SK-N-SH (cell line): ENCODE measurements at regions not wholly inside any gene's neighbourhood (a gene's known extent, or its start where the extent isn't known, plus 50 kb on each side); places are given as distances from the start of the nearest gene placed in this dataset.

Experiments used
- CTCF ChIA-PET: fragments of 300-600, 350-600 bp; formaldehyde crosslinking; extraction: SDS; loops from one replicate; lab custom pipeline; 2021; lab: Yijun Ruan, JAX
- POLR2A ChIA-PET: fragments of 350-600 bp; sonication (Branson Sonifier 250); formaldehyde crosslinking; extraction: SDS; loops from one replicate; lab custom pipeline; 2020; ENCODE audit warnings: antibody characterized with exemption, inconsistent platforms; lab: Yijun Ruan, JAX
- DNase-seq: peaks from one replicate; pipeline ENCODE4 v3.0.0; 2012
- H2AFZ ChIP-seq: fragments of 200-600 bp; sonication (generic); 2 replicates; pipeline ENCODE4 v1.8.1; 2016; ENCODE audit warnings: antibody characterized with exemption, mild to moderate bottlenecking, low read depth
- H3F3A ChIP-seq: fragments of 200-600 bp; sonication (generic); replicated peaks from 2 replicates; pipeline ENCODE3; 2016; ENCODE audit warnings: antibody characterized with exemption, mild to moderate bottlenecking; ENCODE audit not compliant: insufficient read depth
- H3K27ac ChIP-seq, 2 experiments: fragments of 200-500 bp in 1 of 2; fragments of 200-600 bp in 1 of 2; sonication (Bioruptor generic) in 1 of 2; sonication (generic), shearing (Covaris generic) in 1 of 2; 2 replicates each; pipeline versions ENCODE4 v1.5.1 to v1.6.1; 2014 to 2016; ENCODE audit warnings: low read depth in 2 of 2, inconsistent platforms in 1 of 2, low read length in 1 of 2, mild to moderate bottlenecking in 1 of 2, mixed read lengths in 1 of 2
- H3K27me3 ChIP-seq: fragments of 200-600 bp; sonication (generic), shearing (Covaris generic); 2 replicates; pipeline ENCODE4 v1.6.1; 2016; ENCODE audit warnings: mixed run types; ENCODE audit not compliant: insufficient read depth
- H3K36me3 ChIP-seq, 2 experiments: fragments of 200-500 bp in 1 of 2; fragments of 200-600 bp in 1 of 2; sonication (Bioruptor generic) in 1 of 2; sonication (generic) in 1 of 2; replicated peaks in 1 of 2; 2 replicates each; pipeline versions ENCODE3 to v1.5.1; 2014 to 2016; ENCODE audit warnings: low read length in 1 of 2, mild to moderate bottlenecking in 1 of 2; ENCODE audit not compliant: insufficient read depth in 2 of 2, control insufficient read depth in 1 of 2
- H3K4me1 ChIP-seq, 2 experiments: fragments of 200-500 bp in 1 of 2; fragments of 200-600 bp in 1 of 2; sonication (Bioruptor generic) in 1 of 2; sonication (generic), shearing (Covaris generic) in 1 of 2; 2 replicates each; pipeline versions ENCODE4 v1.5.1 to v1.6.1; 2014 to 2016; ENCODE audit warnings: low read depth in 1 of 2, low read length in 1 of 2, mixed run types in 1 of 2; ENCODE audit not compliant: insufficient read depth in 2 of 2, control insufficient read depth in 1 of 2
- H3K4me2 ChIP-seq: fragments of 200-600 bp; sonication (generic), shearing (Covaris generic); 2 replicates; pipeline ENCODE4 v1.6.1; 2017; ENCODE audit warnings: mixed run types
- H3K4me3 ChIP-seq, 2 experiments: fragments of 200-500 bp in 1 of 2; fragments of 200-600 bp in 1 of 2; sonication (Bioruptor generic) in 1 of 2; sonication (generic), shearing (Covaris generic) in 1 of 2; 2 replicates each; pipeline versions ENCODE4 v1.5.1 to v1.8.1; 2014 to 2016; ENCODE audit warnings: low read depth in 2 of 2, inconsistent platforms in 1 of 2, low read length in 1 of 2, mild to moderate bottlenecking in 1 of 2, mixed read lengths in 1 of 2, moderate library complexity in 1 of 2
- H3K79me2 ChIP-seq: fragments of 200-600 bp; sonication (generic); 2 replicates; pipeline ENCODE4 v1.8.1; 2017; ENCODE audit warnings: mild to moderate bottlenecking; ENCODE audit not compliant: insufficient read depth
- H3K9ac ChIP-seq: fragments of 200-600 bp; sonication (generic); 2 replicates; pipeline ENCODE4 v1.6.1; 2017; ENCODE audit warnings: mixed run types
- H3K9me2 ChIP-seq: fragments of 200-600 bp; sonication (generic); 2 replicates; pipeline ENCODE4 v1.6.1; 2017; ENCODE audit warnings: mixed run types
- H3K9me3 ChIP-seq: fragments of 200-600 bp; sonication (generic); 2 replicates; pipeline ENCODE4 v1.6.1; 2017; ENCODE audit warnings: mixed run types, mild to moderate bottlenecking, moderate library complexity
- H4K20me1 ChIP-seq: fragments of 200-600 bp; sonication (generic); 2 replicates; pipeline ENCODE4 v1.6.1; 2017; ENCODE audit warnings: mild to moderate bottlenecking, mixed run types; ENCODE audit not compliant: insufficient read depth
- CHD2 ChIP-seq: fragments of 150-350 bp; IDR thresholded peaks from 2 replicates; pipeline ENCODE4 v1.6.1; 2018; ENCODE audit warnings: low read length; ENCODE audit not compliant: partially characterized antibody
- CTCF ChIP-seq: fragments of 200-600 bp; sonication (generic); IDR thresholded peaks from 2 replicates; pipeline ENCODE4 v1.6.1; 2017; ENCODE audit warnings: antibody characterized with exemption, mild to moderate bottlenecking, moderate library complexity
- ELF1 ChIP-seq: IDR thresholded peaks from 2 replicates; pipeline ENCODE4 v1.4.0; 2012
- FOXJ3 ChIP-seq: sonication (generic); formaldehyde crosslinking; IDR thresholded peaks from 2 replicates; pipeline ENCODE4 v1.5.1; 2020; ENCODE audit warnings: mild to moderate bottlenecking, missing genetic modification reagents
- FOXM1 ChIP-seq: IDR thresholded peaks from 2 replicates; pipeline ENCODE4 v1.4.0; 2012; ENCODE audit warnings: low read depth, mild to moderate bottlenecking
- GATA2 ChIP-seq: sonication (generic); formaldehyde crosslinking; IDR thresholded peaks from 2 replicates; pipeline ENCODE4 v1.5.0; 2020; ENCODE audit warnings: mild to moderate bottlenecking, missing genetic modification reagents
- JUND ChIP-seq: IDR thresholded peaks from 2 replicates; pipeline ENCODE4 v1.4.0; 2012
- MAX ChIP-seq: IDR thresholded peaks from 2 replicates; pipeline ENCODE4 v1.4.0; 2012; ENCODE audit warnings: low read depth
- MEF2A ChIP-seq: IDR thresholded peaks from 2 replicates; pipeline ENCODE4 v1.4.0; 2012; ENCODE audit warnings: low read depth, borderline replicate concordance
- MXI1 ChIP-seq: IDR thresholded peaks from 2 replicates; pipeline ENCODE4 v1.6.1; 2012; ENCODE audit warnings: mild to moderate bottlenecking, low read depth, low read length, improper control_type of control experiment
- NFIC ChIP-seq: IDR thresholded peaks from 2 replicates; pipeline ENCODE4 v1.4.0; 2012; ENCODE audit warnings: borderline replicate concordance
- POLR2AphosphoS5 ChIP-seq: IDR thresholded peaks from 2 replicates; pipeline ENCODE4 v1.6.1; 2012; ENCODE audit warnings: low read depth, low read length
- RAD21 ChIP-seq: IDR thresholded peaks from 2 replicates; pipeline ENCODE4 v1.6.1; 2012; ENCODE audit warnings: mild to moderate bottlenecking, low read length
- RCOR1 ChIP-seq: fragments of 150-350 bp; IDR thresholded peaks from 2 replicates; pipeline ENCODE4 v1.6.1; 2017; ENCODE audit warnings: antibody characterized with exemption, low read length
- TAF1 ChIP-seq: IDR thresholded peaks from 2 replicates; pipeline ENCODE4 v1.6.1; 2012; ENCODE audit warnings: low read depth, mild to moderate bottlenecking, low read length, moderate library complexity, borderline replicate concordance
- TEAD4 ChIP-seq: IDR thresholded peaks from 2 replicates; pipeline ENCODE4 v1.4.0; 2012; ENCODE audit warnings: mild to moderate bottlenecking, borderline replicate concordance; ENCODE audit not compliant: insufficient read depth
- USF1 ChIP-seq: IDR thresholded peaks from 2 replicates; pipeline ENCODE4 v1.4.0; 2012; ENCODE audit warnings: low read depth, borderline replicate concordance
- WGBS: methylation state at CpG from one replicate; pipeline ENCODE4 v1.1.6; 2017; ENCODE audit warnings: low lambda C conversion rate; 5-methylcytosine and 5-hydroxymethylcytosine counted together
- TF ChIP-seq, protein P1 (sequence below): IDR thresholded peaks from 2 replicates; pipeline ENCODE4 v1.4.0; 2012; ENCODE audit warnings: low read depth, borderline replicate concordance

- TF ChIP-seq, protein P1, sequence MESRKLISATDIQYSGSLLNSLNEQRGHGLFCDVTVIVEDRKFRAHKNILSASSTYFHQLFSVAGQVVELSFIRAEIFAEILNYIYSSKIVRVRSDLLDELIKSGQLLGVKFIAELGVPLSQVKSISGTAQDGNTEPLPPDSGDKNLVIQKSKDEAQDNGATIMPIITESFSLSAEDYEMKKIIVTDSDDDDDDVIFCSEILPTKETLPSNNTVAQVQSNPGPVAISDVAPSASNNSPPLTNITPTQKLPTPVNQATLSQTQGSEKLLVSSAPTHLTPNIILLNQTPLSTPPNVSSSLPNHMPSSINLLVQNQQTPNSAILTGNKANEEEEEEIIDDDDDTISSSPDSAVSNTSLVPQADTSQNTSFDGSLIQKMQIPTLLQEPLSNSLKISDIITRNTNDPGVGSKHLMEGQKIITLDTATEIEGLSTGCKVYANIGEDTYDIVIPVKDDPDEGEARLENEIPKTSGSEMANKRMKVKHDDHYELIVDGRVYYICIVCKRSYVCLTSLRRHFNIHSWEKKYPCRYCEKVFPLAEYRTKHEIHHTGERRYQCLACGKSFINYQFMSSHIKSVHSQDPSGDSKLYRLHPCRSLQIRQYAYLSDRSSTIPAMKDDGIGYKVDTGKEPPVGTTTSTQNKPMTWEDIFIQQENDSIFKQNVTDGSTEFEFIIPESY: no peak
Measured at GRCh38 chr9:120236596-120236995, 343.4 kb downstream of the CDK5RAP2 start (continued).

DNA sequence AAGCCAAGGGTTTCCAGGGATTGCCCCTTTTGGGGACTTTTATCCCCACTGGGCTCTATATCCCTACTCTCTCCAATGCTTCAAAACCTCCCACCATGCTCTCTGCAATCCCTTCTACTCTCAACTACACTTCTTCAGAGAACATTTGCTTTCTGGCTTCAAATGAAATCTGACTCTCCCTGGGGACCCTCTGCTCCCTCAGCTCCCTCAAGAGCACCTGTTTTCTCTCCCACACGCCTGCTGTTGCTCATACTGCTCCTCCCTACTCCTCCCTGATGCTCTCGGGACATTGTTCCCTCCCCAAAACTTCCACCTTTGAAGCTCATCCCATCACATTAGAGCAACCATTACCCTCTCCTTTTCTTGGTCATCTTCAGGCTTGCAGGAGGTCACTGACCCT, 344.9 kb downstream of the CDK5RAP2 start:
- Histone ChIP-seq H3K9me3 (no peaks in the 10 kb centered on the region), H4K20me1 (no peaks in the 10 kb centered on the region), H3K9ac (no peak overlapping the region), H3K79me2 (no peaks in the 10 kb centered on the region), H2AFZ (no peak overlapping the region), H3K9me2 (no peaks in the 10 kb centered on the region), H3K4me2 (no peak overlapping the region), H3F3A (no peaks in the 10 kb centered on the region), H3K4me1 (peaks cover 0 to 8% of the 10 kb centered on the region in 2 experiments; a peak in 1 of 4 replicates), H3K36me3 (no peaks in the 10 kb centered on the region), H3K27ac (no peak overlapping the region), H3K27me3 (no peaks in the 10 kb centered on the region), H3K4me3 (no peak overlapping the region)
- ChIA-PET CTCF (no interaction called here), POLR2A (no interaction called here)
- WGBS: 7% methylated on average over 2 of the region's 2 CpGs
- DNase-seq: no peak
- no peak for TF ChIP-seq ELF1
- TF ChIP-seq CTCF: no peak
- TF ChIP-seq MEF2A: no peak
- no peak for TF ChIP-seq USF1
- TF ChIP-seq GATA2 (CRISPR knock-in tag): no peak
- TF ChIP-seq JUND: no peak
- TF ChIP-seq CHD2: no peak
- no peak for TF ChIP-seq RCOR1
- no peak for TF ChIP-seq MAX
- no peak for TF ChIP-seq POLR2AphosphoS5
- no peak for TF ChIP-seq TEAD4
- TF ChIP-seq MXI1: no peak
- no peak for TF ChIP-seq FOXJ3 (CRISPR knock-in tag)
- TF ChIP-seq, protein P1: no peak
- no peak for TF ChIP-seq FOXM1
- no peak for TF ChIP-seq NFIC
- no peak for TF ChIP-seq TAF1
- TF ChIP-seq RAD21: no peak
